GM23338 (cell line): ENCODE measurements at regions not wholly inside any gene's neighbourhood (a gene's known extent, or its start where the extent isn't known, plus 50 kb on each side); places are given as distances from the start of the nearest gene placed in this dataset.

Experiments
- CTCF ChIP-seq, 2 experiments: fragments of 200-600 bp in 1 of 2; sonication (generic) in 1 of 2; conservative IDR thresholded peaks; 2 replicates each; pipeline versions ENCODE4 v1.5.1 to v1.6.1; 2016 to 2017; ENCODE audit warnings: antibody characterized with exemption in 2 of 2, low read depth in 2 of 2, mild to moderate bottlenecking in 2 of 2, moderate library complexity in 1 of 2
- ETS1 ChIP-seq: IDR thresholded peaks from 2 replicates; pipeline ENCODE4 v1.6.1; 2016; ENCODE audit warnings: antibody characterized with exemption
- EZH2 ChIP-seq: fragments of 200-600 bp; sonication (generic); IDR thresholded peaks from one replicate; pipeline ENCODE4 v1.8.0; 2017; ENCODE audit warnings: antibody characterized with exemption, mild to moderate bottlenecking, low read depth; ENCODE audit not compliant: unreplicated experiment
- EZH2phosphoT487 ChIP-seq: fragments of 200-600 bp; sonication (generic); IDR thresholded peaks from one replicate; pipeline ENCODE4 v1.8.1; 2018; ENCODE audit warnings: antibody characterized with exemption; ENCODE audit not compliant: unreplicated experiment
- JUNB ChIP-seq: IDR thresholded peaks from one replicate; pipeline ENCODE4 v1.6.1; 2016; ENCODE audit warnings: antibody characterized with exemption; ENCODE audit not compliant: unreplicated experiment
- POLR2AphosphoS5 ChIP-seq: IDR thresholded peaks from 2 replicates; pipeline ENCODE4 v1.6.1; 2016; ENCODE audit warnings: antibody characterized with exemption, low read depth
- STAT1 ChIP-seq: IDR thresholded peaks from one replicate; pipeline ENCODE4 v1.6.1; 2016; ENCODE audit warnings: antibody characterized with exemption; ENCODE audit not compliant: unreplicated experiment
- ZNF462 ChIP-seq: fragments of 250-450 bp; sonication (Bioruptor Pico); IDR thresholded peaks from 2 replicates; pipeline ENCODE4 v1.5.0; 2020; ENCODE audit warnings: mild to moderate bottlenecking, moderate library complexity

- TF ChIP-seq ZNF462 (CRISPR knock-in tag) (no peak), ETS1 (no peak), JUNB (no peak), POLR2AphosphoS5 (no peak), STAT1 (no peak), EZH2 (no peak), EZH2phosphoT487 (no peak), CTCF (conservative IDR thresholded peaks at IDR 0.05; ENCODE audit: low read depth in 2 of 2) (no peak)
These were observed 1807.7 kb downstream of the OLFM4 start (continued) for GRCh38 chr13:54836273-54836672.
